Nephron progenitor cell (in vitro differentiated cells): ENCODE measurements at regions not wholly inside any gene's neighbourhood (a gene's known extent, or its start where the extent isn't known, plus 50 kb on each side); places are given as distances from the start of the nearest gene placed in this dataset.
A peak's percentile ranks its signal among the peaks of the same experiment; 100 is the strongest.

Experiments used
- DNase-seq: peaks from one replicate; pipeline ENCODE4 v3.0.0; 2021
- H3K27ac Mint-ChIP-seq: 2 replicates; pipeline ENCODE4 v1.8.0; 2021; ENCODE audit warnings: mild to moderate bottlenecking, moderate library complexity, mixed read lengths
- H3K27me3 Mint-ChIP-seq: 2 replicates; pipeline ENCODE4 v1.8.0; 2021; ENCODE audit warnings: mild to moderate bottlenecking, low read depth, mixed read lengths; ENCODE audit not compliant: poor library complexity
- H3K36me3 Mint-ChIP-seq: 2 replicates; pipeline ENCODE4 v1.8.0; 2021; ENCODE audit warnings: low read depth, mixed read lengths
- H3K4me1 Mint-ChIP-seq: 2 replicates; pipeline ENCODE4 v1.8.0; 2021; ENCODE audit warnings: mixed read lengths
- H3K4me3 Mint-ChIP-seq: 2 replicates; pipeline ENCODE4 v1.8.0; 2021; ENCODE audit warnings: mild to moderate bottlenecking, moderate library complexity, mixed read lengths
- H3K9me3 Mint-ChIP-seq: 2 replicates; pipeline ENCODE4 v1.8.0; 2021; ENCODE audit warnings: mild to moderate bottlenecking, moderate library complexity, mixed read lengths
- CTCF ChIP-seq: fragments of 200-600 bp; sonication (generic); IDR thresholded peaks from 2 replicates; pipeline ENCODE4 v1.5.0; 2021; ENCODE audit warnings: antibody characterized with exemption

- Mint-ChIP-seq H3K27ac (no peak overlapping the region), H3K4me3 (no peak overlapping the region), H3K4me1 (peaks cover 16% of the 10 kb centered on the region), H3K9me3 (peaks cover 3% of the 10 kb centered on the region), H3K36me3 (peaks cover 4% of the 10 kb centered on the region), H3K27me3 (no peaks in the 10 kb centered on the region)
- DNase-seq: no peak
- TF ChIP-seq CTCF: no peak
These were observed 140.6 kb upstream of the SAMSN1 start for GRCh38 chr21:14686466-14687267.

GRCh38 chr21:14685568-14685967 is 139.5 kb upstream of the SAMSN1 start:
- Mint-ChIP-seq H3K4me1 (peaks cover 19% of the 10 kb centered on the region), H3K36me3 (peaks cover 4% of the 10 kb centered on the region), H3K27me3 (no peaks in the 10 kb centered on the region), H3K4me3 (no peak overlapping the region), H3K27ac (no peak overlapping the region), H3K9me3 (peaks cover 3% of the 10 kb centered on the region)
- no peak for DNase-seq
- TF ChIP-seq CTCF: no peak

GRCh38 chr21:14684071-14684470 is 138.0 kb upstream of the SAMSN1 start:
- H3K36me3 Mint-ChIP-seq: peaks cover under 1% of the 10 kb centered on the region
- peak overlapping the region; percentile 49 for H3K27ac Mint-ChIP-seq
- no peaks in the 10 kb centered on the region for H3K27me3 Mint-ChIP-seq
- H3K4me3 Mint-ChIP-seq: no peak overlapping the region
- no peak for DNase-seq
- peaks cover 10% of the 10 kb centered on the region for H3K4me1 Mint-ChIP-seq
- no peaks in the 10 kb centered on the region for H3K9me3 Mint-ChIP-seq
- no peak for TF ChIP-seq CTCF

GRCh38 chr21:14683063-14683462 is 136.9 kb upstream of the SAMSN1 start:
- peak overlapping the region; percentile 82 for H3K27ac Mint-ChIP-seq
- H3K36me3 Mint-ChIP-seq: no peaks in the 10 kb centered on the region
- H3K27me3 Mint-ChIP-seq: no peaks in the 10 kb centered on the region
- no peak for TF ChIP-seq CTCF
- H3K9me3 Mint-ChIP-seq: no peaks in the 10 kb centered on the region
- DNase-seq: no peak
- H3K4me3 Mint-ChIP-seq: no peak overlapping the region
- peaks cover 4% of the 10 kb centered on the region for H3K4me1 Mint-ChIP-seq

GRCh38 chr21:14678973-14679574 is 133.0 kb upstream of the SAMSN1 start:
- Mint-ChIP-seq H3K27me3 (no peaks in the 10 kb centered on the region), H3K36me3 (no peaks in the 10 kb centered on the region), H3K4me3 (no peak overlapping the region), H3K27ac (no peak overlapping the region), H3K4me1 (peaks cover 4% of the 10 kb centered on the region), H3K9me3 (no peaks in the 10 kb centered on the region)
- no peak for TF ChIP-seq CTCF
- DNase-seq: no peak
